ENCODE measurements at regions not wholly inside any gene's neighbourhood (a gene's known extent, or its start where the extent isn't known, plus 50 kb on each side); places are given as distances from the start of the nearest gene placed in this dataset.

- no peak for DNase-seq
Observed at GRCh38 chr5:110159202-110159601, 469.5 kb downstream of the MAN2A1 start.

- DNase-seq, result no peak
Observed at GRCh38 chr5:110161162-110161561, 471.4 kb downstream of the MAN2A1 start.

- no peak for DNase-seq
Observed at GRCh38 chr5:110165366-110165765, 475.6 kb downstream of the MAN2A1 start.

- DNase-seq, result no peak
Observed at GRCh38 chr5:110167384-110167783, 477.7 kb downstream of the MAN2A1 start.

GRCh38 chr5:110169461-110169860, 479.7 kb downstream of the MAN2A1 start:
- no peak for DNase-seq

- no peak for DNase-seq
Observed at GRCh38 chr5:110177729-110178128, 488.0 kb downstream of the MAN2A1 start.

- no peak for DNase-seq
Observed at GRCh38 chr5:110179321-110179720, 489.6 kb downstream of the MAN2A1 start.

GRCh38 chr5:110194191-110194590, 504.5 kb downstream of the MAN2A1 start:
- no peak for DNase-seq

- DNase-seq, result no peak
Observed at GRCh38 chr5:110195288-110195687, 505.6 kb downstream of the MAN2A1 start.

GRCh38 chr5:110201791-110202190, 512.1 kb downstream of the MAN2A1 start:
- DNase-seq, result no peak

- no peak for DNase-seq
Observed at GRCh38 chr5:110203661-110204060, 513.9 kb downstream of the MAN2A1 start.

- no peak for DNase-seq
Observed at GRCh38 chr5:110209401-110209800, 517.1 kb downstream of the TMEM232 start.

GRCh38 chr5:110218981-110219380, 507.5 kb downstream of the TMEM232 start:
- DNase-seq, result no peak

GRCh38 chr5:110219769-110220168, 506.7 kb downstream of the TMEM232 start:
- no peak for DNase-seq

GRCh38 chr5:110221036-110221435, 505.4 kb downstream of the TMEM232 start:
- DNase-seq, result no peak

- no peak for DNase-seq
Observed at GRCh38 chr5:110224050-110224449, 502.4 kb downstream of the TMEM232 start.

- no peak for DNase-seq
Observed at GRCh38 chr5:110225949-110226348, 500.5 kb downstream of the TMEM232 start.

- no peak for DNase-seq
Observed at GRCh38 chr5:110239786-110240185, 486.7 kb downstream of the TMEM232 start.

- DNase-seq, result no peak
Observed at GRCh38 chr5:110242950-110243349, 483.5 kb downstream of the TMEM232 start.

GRCh38 chr5:110248921-110249320, 477.6 kb downstream of the TMEM232 start:
- no peak for DNase-seq

- DNase-seq, result no peak
Observed at GRCh38 chr5:110250355-110250754, 476.1 kb downstream of the TMEM232 start.

- no peak for DNase-seq
Observed at GRCh38 chr5:110250755-110251154, 475.7 kb downstream of the TMEM232 start.

- DNase-seq, result no peak
Observed at GRCh38 chr5:110251366-110251765, 475.1 kb downstream of the TMEM232 start.

GRCh38 chr5:110255194-110255593, 471.3 kb downstream of the TMEM232 start:
- DNase-seq, result no peak

GRCh38 chr5:110256298-110256697, 470.2 kb downstream of the TMEM232 start:
- no peak for DNase-seq

GRCh38 chr5:110257971-110258370, 468.5 kb downstream of the TMEM232 start:
- no peak for DNase-seq
